Ramos (cell line): ENCODE measurements at regions not wholly inside any gene's neighbourhood (a gene's known extent, or its start where the extent isn't known, plus 50 kb on each side); places are given as distances from the start of the nearest gene placed in this dataset.

Experiments
- in situ Hi-C: fragments of 300-500 bp; cut with MboI; formaldehyde crosslinking; loops from one replicate; pipeline ENCODE4 v1.14.3; 2022; ENCODE audit warnings: low sequenced_read_pairs; ENCODE audit not compliant: unreplicated experiment

DNA sequence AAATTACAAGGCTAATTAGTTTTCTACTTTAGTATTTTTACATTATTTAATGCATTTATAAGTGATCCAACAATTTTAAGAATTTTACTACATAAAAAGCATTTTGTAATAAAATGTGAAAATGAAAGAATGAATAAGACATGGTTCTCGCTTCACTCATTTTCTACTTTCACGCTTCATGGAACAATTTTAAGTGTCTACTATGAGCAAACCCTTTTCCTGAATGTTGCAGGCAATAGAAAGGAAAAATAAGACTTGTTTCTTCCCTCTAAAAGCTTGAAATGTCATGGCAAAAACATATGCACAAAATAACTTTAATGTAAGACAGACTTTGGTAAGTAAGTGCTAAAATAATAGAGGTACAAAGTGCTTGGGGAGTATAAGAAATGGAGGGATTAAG lies 205.7 kb upstream of the HMGA2 start:
- in situ Hi-C loops: no loop called here

DNA sequence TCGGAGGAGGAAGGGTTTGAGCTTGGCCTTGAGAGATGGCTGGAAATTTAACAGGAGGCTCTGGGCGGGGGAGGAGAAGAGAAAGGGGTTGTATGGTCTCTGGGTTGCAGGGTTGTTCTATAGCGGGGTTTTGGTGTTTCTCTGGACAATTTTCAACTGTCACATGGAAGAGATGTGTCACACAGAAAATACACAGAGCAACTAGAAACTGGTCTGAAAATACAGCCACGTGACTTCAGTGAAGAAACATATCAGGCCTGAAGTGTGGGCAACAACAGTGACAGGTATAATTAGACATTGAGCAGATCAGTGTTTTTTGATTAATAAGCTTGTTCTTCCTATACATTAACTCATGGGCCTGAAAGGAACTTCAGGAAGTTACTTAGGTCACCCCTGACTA lies 205.3 kb upstream of the HMGA2 start:
- in situ Hi-C loops: no loop called here

DNA sequence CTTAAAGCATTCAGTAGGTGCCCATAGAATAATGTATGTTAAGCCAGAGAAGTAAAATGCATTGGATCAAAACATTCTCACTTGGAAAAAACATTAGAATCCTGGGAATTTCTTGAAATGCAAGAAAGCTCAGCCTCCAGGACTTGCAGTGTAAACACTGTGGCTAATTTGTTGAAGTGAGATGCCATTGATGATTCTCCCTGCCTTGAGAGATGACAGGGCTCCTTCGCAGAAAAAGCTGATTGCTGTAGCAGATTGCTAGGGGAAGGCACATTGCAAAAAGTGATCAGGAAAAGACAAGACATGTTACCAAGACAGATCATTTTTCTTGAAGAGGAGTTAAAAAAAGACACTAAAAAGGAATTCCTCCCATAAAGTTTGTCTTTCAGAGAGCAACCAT lies 204.2 kb upstream of the HMGA2 start:
- in situ Hi-C loops: no loop called here

DNA sequence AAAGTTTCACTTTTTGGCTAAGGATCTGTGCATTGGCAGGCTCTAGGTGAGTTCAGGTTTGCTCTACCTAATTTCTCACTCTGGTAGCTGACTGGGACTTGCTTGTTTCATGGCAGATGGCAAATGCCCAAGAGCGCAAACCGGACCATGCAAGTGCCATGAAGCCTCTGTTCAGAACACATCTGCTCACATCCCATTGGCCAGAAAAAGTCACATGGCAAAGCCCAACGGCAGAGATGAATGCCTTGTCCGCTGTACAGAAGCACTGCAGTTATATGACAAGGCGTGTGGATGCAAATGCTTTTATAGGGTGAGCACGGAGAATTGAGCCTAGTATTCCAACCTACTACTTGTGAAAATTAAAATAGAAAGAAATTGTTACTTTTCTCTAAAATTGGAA lies 202.2 kb upstream of the HMGA2 start:
- in situ Hi-C loops: no loop called here

DNA sequence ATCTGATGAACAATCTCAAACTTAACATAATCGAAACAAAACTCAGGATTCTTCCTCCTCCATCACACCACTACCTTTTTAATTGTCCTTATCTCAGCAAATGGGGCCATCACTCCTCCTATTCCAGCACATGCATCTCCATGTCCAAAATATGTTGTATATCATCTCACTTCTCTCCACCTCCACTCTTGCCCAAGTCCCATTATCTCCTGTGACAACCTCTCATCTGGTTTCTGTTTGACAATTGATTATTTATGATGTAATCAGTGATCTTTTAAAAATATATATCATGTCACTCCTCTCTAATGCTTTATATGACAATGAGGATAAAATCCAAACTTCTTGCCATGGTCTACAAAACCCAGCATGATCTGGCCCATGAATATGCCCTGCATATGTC lies 200.8 kb upstream of the HMGA2 start:
- in situ Hi-C loops: no loop called here

DNA sequence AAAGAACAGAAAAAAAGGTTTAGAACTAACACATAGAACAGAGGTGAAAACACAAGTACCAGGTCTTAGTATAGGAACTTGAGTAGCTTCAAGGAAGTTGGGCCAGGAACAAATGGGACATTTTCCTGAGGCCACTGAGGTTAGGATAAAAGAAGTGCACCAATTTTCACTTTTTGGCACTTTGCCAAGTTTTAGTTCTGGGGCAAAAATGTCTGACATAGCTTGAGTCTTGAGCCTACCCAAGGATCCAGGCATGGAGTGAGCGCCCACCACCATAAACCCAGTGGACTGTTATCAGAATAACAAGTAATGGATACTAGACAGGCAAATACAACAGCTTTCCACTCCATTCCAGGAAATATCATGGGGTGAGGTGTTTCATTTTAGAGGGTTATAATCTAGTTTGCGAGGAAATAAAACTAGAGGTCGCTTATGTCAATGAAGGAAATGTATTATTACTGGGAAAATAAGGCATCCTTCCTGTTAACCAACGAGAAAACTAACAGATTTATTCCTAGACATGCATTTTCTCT lies 199.7 kb upstream of the HMGA2 start:
- in situ Hi-C loops: no loop called here

DNA sequence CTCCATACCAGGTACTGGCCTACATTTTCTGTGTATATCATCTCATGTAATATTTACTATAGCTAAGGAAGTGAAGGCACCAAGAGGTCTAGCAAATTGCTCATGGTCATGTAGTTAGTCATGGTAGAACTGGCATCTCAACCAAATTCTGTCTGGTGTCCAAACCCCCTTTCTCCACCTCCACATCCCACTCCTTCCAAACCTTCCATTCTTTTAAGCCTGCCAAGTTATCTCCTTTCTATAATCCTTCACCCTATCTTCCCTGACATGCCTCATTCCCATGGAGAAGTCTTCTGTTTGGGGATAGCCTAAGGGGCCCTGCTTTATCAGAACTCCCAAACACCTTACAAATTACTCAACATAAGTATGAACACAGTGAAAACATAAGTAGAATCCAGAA lies 196.2 kb upstream of the HMGA2 start:
- in situ Hi-C loops: no loop called here

DNA sequence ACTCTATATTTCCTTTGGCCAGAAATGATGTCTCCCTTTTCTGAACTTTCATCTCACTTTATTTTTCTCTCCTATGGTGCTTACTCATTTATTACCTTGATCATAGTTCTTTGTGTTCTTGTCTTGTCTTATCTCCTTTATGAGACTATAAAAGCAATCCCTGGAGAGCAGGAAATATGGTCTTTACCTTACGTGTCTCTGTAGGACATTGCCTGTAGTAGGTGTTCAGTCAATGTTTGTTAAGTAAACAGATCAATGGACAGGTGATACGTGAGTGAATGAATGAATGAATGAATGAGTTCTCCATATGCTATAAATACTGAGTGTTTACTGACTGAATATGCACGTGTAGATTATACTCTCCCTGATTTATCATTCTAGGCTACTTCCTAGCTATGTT lies 193.7 kb upstream of the HMGA2 start:
- in situ Hi-C loops: no loop called here

DNA sequence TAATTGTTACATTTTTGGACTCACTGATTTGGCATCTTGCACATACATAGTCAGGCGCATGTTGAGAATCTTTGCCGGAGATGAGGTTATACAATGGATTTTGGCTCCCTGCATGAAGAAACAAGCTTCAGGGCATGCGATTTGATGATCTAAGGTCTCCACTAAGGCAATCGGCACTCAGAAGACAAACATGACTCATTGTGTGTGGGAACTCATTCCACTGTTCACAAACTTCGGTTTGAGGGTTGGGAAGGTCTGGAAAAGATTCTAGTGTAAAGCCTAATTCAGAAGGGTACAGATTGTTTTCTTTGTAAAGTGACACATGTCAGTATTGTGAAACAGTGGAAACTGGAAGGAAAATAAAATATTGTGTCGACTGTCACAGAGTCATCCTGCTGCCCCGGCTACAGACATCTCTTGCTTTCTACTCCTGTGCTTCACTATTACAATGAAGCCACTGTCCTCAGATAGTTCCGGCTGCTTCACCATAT lies 192.6 kb upstream of the HMGA2 start:
- in situ Hi-C loops: no loop called here

DNA sequence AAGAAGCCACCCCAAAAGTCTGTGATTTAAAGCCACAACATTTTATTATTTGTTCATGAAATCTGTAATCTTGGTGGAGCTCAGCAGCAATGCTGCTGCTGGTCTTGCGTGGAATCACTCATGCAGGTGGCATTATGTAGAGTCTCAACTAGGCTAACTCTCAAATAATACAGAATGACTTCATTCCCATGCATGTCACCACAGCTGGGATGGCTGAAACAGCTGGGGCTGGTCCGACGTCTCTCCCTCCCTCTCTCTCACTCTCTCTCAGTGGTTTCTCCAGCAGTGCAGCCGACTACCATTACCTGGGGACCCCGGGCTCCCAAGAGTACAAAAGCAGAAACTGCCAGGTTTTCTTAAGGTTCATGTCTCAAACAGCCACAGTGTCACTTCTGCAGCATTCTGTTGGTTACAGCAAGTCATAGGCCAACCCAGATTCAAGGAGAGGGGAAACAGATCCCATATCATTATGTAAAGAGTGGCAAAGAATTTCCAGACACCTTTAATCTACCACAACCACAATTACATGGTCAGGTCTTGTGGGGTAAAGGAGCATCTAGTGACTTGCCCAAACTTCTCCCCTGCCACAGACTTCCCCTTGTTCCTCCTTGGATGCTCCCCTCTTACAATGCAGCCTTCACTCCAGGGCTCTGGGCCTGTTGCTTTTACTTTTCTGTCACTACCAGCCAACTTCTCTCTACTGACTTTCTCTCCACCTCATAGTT lies 192.0 kb upstream of the HMGA2 start:
- in situ Hi-C loops: no loop called here

DNA sequence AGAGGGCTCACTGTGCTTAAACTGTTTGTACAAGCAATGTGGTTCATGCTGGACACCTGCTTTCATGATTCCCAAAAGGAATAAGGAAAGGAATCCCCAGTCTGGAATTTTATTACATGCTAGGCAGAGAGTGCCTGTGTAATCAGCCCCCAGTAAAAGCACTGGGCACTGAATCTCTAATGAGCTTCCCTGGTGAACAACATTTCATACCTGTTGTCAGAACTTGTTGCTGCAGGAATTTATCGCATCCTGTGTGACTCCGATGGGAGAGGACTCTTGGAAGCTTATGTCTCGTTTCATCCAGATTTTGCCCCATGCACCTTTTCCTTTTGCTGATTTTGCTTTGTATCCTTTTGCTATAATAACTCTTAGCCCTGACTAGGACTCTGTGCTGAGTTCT lies 190.2 kb upstream of the HMGA2 start:
- in situ Hi-C loops: no loop called here

DNA sequence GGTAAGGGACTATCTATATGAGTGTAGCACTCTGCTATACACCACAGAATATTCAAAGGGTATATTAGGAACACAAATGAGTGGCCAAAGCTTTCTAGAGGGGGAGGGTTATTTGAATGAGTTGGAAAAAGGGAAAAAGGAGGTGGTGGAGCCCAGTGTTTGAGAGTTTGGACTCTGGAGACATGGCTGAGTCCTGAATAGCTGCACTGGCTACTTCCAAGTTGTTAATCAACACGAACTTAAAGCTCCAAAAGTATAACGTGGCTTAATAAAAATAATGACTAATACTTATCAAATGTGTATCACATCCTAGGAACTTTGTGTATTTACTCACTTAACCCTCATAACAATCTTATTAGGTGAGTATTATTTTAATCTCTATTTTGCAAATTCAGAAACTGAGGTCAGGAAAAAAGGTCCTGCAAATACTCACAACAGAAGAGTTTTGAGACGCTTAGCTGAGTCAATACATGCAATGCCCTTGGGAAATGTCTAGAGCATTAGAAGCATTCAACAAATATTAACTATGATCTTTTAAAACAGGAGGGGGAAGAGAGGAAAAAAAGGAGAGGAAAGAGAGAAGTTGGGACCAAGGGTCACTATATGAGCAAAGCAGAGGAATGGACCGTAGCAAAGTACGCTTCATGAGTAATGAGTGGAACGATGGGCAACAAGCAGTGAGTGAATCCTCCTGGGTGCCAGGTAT lies 189.5 kb upstream of the HMGA2 start:
- in situ Hi-C loops: no loop called here

DNA sequence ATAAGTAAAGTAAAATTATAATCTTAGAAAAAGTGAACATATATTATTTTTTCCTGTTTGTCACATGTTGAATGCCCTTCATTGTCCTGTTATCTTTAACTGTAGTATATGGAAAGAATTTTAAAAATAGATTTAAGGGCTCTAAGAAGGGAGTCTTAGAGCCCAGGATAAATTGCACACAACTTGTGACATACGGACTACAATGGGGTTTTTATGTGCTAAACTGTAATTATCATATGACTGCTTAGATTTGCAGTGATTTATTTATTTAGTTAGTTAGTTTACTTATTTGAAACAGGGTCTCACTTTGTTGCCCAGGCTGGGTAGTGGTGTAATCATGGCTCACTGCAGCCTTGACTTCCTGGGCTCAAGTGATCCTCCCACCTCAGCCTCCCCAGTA lies 187.8 kb upstream of the HMGA2 start:
- in situ Hi-C loops: no loop called here

DNA sequence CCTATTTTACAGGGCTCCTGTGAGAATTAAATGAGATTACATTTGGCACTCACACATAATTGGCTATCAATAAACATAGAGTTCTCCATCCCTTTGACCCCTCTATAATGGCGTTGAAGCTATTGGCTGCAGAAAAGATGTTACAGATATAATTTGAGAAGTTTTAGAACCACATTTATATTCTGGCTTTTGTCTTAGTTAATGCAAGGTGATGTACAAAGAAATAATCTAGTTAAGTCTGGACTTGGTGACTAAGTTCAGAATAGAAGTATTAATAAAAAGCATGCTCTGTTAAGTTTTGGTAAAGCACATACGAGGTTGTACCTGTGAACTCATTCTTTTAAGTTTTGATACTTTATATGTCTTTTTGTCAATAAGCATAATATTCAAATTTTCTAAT lies 187.1 kb upstream of the HMGA2 start:
- in situ Hi-C loops: no loop called here

DNA sequence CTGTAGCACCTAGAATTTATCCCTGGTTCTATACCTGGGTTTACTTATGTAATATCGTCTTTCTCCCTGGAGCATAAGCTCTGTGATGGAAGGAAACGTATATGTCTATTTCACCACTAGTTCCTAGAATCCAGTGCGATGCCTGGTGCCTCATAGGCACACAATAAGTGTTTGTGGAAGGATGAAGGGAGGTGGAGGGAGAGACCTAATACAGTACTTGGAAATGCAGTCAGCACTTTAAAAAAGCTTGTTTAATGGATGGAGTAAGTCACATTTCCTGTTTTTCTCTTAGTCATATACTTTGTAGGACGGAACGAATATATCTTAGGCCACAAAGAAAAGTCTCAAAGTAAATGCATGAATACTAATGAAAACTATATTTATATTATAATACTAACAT lies 186.5 kb upstream of the HMGA2 start:
- in situ Hi-C loops: no loop called here

DNA sequence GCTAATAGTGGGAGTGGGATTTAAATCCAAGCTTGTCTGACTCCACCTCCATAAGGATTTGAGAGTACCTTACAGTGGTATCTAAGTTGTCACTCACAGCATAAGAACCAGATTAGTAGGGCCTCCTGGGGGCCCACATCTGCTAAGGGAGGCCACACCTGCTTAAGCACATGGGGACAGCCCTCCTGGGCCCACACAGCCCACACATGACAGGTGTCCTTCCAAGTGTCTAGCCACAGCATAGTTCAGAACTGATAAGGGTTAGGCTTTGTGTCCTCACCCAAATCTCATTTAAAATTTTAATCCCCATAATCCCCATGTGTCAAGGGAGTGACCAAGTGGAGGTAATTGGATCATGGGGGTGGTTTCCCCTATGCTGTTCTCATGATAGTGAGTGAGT lies 186.0 kb upstream of the HMGA2 start:
- in situ Hi-C loops: no loop called here

DNA sequence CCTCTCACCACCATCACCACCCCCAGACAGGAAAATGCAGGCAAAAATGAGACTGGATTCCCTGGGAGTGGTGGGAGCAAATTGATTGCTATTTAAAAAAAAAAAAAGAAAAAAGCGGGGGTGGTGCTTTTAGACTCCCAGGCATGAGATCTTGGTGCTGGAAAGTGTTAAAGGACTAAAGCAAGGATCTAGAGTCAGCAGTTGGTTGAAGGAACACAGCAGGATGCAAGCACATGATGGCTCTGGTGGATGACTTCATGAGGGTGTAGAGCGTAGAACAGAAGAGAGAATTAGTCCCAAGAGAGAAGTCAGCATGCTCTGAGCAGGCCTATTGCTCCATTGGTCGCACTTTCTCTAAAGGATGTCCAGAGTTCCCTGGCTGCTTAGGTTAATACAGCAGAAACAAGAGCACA lies 183.8 kb upstream of the HMGA2 start:
- in situ Hi-C loops: no loop called here

DNA sequence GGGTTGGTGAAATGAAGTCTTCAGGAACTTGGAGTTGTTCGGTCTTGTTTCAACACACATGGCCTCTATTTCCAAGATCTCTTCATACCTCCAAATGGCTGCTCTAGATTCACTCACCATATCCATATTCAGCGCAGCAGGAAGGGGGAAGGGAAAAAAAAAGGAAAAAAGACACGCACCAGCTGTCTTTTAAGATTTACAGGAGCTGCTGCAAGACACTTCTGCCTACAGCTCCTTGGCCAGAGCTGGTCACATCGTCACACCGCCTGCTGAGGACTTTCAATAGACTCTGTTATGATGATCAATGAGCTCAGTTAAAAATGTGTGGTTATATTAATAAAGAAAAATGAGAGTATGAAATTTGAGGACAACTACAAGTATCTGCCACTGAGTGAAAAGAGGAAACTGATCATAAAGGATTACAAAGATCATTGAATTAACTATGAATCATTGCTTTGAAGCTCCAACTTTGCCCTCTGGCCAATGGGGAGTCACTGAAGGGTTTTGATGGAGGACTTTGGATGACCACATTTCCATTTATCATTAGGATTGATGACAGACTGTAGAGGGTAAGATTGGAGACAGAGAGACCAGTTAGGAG lies 182.1 kb upstream of the HMGA2 start:
- in situ Hi-C loops: no loop called here

DNA sequence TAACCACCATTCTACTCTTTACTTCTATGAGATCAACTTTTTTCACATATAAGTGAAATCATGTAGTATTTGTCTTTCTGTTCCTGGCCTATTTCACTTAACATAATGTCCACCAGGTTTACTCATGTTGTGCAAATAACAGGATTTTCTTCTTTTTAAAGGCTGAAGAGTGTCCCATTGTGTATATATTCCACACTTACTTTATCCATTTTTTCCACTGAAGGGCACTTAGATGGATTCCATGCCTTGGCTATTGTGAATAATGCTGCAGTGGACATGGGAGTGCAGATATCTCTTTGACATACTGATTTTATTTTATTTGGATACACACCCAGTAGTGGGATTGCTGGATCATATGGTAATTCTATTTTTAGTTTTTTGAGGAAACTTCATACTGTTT lies 181.1 kb upstream of the HMGA2 start:
- in situ Hi-C loops: no loop called here

DNA sequence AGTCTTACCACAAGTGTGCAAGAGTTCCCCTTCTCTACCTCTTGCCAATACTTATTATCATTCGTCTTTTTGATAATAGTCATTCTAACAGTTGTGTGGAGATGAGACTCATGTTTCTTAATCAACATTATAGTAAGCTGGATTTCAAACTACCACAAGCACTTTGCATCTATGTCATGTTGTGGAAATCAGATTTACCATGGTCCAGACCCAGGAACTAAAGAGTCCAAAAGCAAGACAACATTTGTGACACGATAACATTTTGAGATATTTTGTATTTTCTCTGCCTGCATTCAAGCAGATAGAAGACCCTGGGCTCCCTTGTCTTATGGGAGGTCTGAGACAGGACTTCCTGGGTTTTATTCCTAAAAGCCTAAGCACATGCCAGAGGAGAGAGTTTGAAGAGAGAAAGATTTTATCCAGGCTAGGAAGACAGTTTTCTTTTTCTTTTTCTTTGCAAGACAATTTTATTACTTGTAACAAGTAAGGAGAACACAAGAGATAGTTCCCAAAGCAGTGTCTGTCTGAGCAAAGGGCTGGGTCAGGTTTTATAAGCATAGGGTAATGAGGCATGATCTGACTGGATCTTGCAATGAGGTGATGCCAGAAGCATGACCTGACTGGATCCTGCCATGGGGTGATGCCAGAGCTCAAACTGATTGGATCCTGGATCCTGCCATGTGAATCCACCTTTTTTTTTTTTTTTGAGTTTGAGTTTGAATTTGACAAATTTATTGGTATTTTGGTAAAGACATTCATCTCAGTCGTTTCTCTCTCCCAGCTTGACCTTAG lies 180.5 kb upstream of the HMGA2 start:
- in situ Hi-C loops: no loop called here
